ENCODE measurements at regions not wholly inside any gene's neighbourhood (a gene's known extent, or its start where the extent isn't known, plus 50 kb on each side); places are given as distances from the start of the nearest gene placed in this dataset.

- no peak for DNase-seq
Observed at GRCh38 chr9:87824216-87824875, 58.3 kb upstream of the SPATA31E1 start.

- DNase-seq, result no peak
Observed at GRCh38 chr9:87824886-87825285, 57.8 kb upstream of the SPATA31E1 start.

- no peak for DNase-seq
Observed at GRCh38 chr9:87826331-87826730, 56.3 kb upstream of the SPATA31E1 start.

- DNase-seq, result no peak
Observed at GRCh38 chr9:87827341-87827740, 55.3 kb upstream of the SPATA31E1 start.

- no peak for DNase-seq
Observed at GRCh38 chr9:87829756-87830155, 52.9 kb upstream of the SPATA31E1 start.

GRCh38 chr9:87830446-87830845 lies 52.2 kb upstream of the SPATA31E1 start:
- no peak for DNase-seq

GRCh38 chr9:87831159-87831558 lies 51.5 kb upstream of the SPATA31E1 start:
- DNase-seq, result no peak
